NB4 (cell line): ENCODE measurements at regions not wholly inside any gene's neighbourhood (a gene's known extent, or its start where the extent isn't known, plus 50 kb on each side); places are given as distances from the start of the nearest gene placed in this dataset.

Experiments used
- CTCF ChIP-seq: IDR thresholded peaks from one replicate; pipeline ENCODE4 v1.5.1; 2012; ENCODE audit warnings: low read depth, low read length
- MAX ChIP-seq: IDR thresholded peaks from 2 replicates; pipeline ENCODE4 v1.6.1; 2011; ENCODE audit warnings: low read depth, low read length
- POLR2A ChIP-seq: IDR thresholded peaks from 2 replicates; pipeline ENCODE4 v1.6.1; 2011; ENCODE audit warnings: mild to moderate bottlenecking; ENCODE audit not compliant: insufficient read length; ENCODE audit errors: extremely low read depth

GRCh38 chr2:166676716-166677115, 182.7 kb upstream of the SCN7A start:
- TF ChIP-seq CTCF (no peak), POLR2A (no peak), MAX (no peak)
